Cardiac muscle cell (in vitro differentiated cells and primary cell): ENCODE measurements at regions not wholly inside any gene's neighbourhood (a gene's known extent, or its start where the extent isn't known, plus 50 kb on each side); places are given as distances from the start of the nearest gene placed in this dataset.
A peak's percentile ranks its signal among the peaks of the same experiment; 100 is the strongest.

Experiments
- DNase-seq, 2 donors: peaks; one replicate each; pipeline versions ENCODE4 v3.0.0 to v3.0.0-alpha.2; 2010 to 2017; ENCODE audit warnings: low read depth in 1 of 2, low spot score in 1 of 2
- H3K27ac ChIP-seq: fragments of 200-600 bp; sonication (generic); 2 replicates; pipeline ENCODE4 v1.5.1; 2016
- H3K27me3 ChIP-seq: fragments of 200-600 bp; sonication (generic); 2 replicates; pipeline ENCODE4 v1.6.0; 2016; ENCODE audit warnings: control low read depth
- H3K36me3 ChIP-seq: fragments of 200-600 bp; sonication (generic); 2 replicates; pipeline ENCODE4 v1.5.1; 2016; ENCODE audit warnings: control low read depth
- H3K4me1 ChIP-seq: fragments of 200-600 bp; sonication (generic); 2 replicates; pipeline ENCODE4 v1.8.1; 2017; ENCODE audit warnings: low read depth, mild to moderate bottlenecking, mixed run types
- H3K4me3 ChIP-seq: fragments of 200-600 bp; sonication (generic); 2 replicates; pipeline ENCODE4 v1.5.1; 2016; ENCODE audit warnings: mild to moderate bottlenecking
- H3K9me3 ChIP-seq: fragments of 200-600 bp; sonication (generic); 2 replicates; pipeline ENCODE4 v1.5.1; 2017; ENCODE audit warnings: low read depth, mild to moderate bottlenecking, control low read depth
- TF ChIP-seq, protein P1 (sequence below): IDR thresholded peaks from 2 replicates; pipeline ENCODE4 v1.5.1; 2012; ENCODE audit warnings: low read depth, mild to moderate bottlenecking, low read length

GRCh38 chr4:56217343-56217890 is 169.9 kb downstream of the AASDH start:
- Histone ChIP-seq H3K36me3 (no peaks in the 10 kb centered on the region), H3K4me3 (no peak overlapping the region), H3K27ac (no peak overlapping the region), H3K4me1 (no peaks in the 10 kb centered on the region), H3K9me3 (no peaks in the 10 kb centered on the region), H3K27me3 (no peaks in the 10 kb centered on the region)
- TF ChIP-seq, protein P1, sequence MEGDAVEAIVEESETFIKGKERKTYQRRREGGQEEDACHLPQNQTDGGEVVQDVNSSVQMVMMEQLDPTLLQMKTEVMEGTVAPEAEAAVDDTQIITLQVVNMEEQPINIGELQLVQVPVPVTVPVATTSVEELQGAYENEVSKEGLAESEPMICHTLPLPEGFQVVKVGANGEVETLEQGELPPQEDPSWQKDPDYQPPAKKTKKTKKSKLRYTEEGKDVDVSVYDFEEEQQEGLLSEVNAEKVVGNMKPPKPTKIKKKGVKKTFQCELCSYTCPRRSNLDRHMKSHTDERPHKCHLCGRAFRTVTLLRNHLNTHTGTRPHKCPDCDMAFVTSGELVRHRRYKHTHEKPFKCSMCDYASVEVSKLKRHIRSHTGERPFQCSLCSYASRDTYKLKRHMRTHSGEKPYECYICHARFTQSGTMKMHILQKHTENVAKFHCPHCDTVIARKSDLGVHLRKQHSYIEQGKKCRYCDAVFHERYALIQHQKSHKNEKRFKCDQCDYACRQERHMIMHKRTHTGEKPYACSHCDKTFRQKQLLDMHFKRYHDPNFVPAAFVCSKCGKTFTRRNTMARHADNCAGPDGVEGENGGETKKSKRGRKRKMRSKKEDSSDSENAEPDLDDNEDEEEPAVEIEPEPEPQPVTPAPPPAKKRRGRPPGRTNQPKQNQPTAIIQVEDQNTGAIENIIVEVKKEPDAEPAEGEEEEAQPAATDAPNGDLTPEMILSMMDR: no peak
- DNase-seq: no peak

DNA sequence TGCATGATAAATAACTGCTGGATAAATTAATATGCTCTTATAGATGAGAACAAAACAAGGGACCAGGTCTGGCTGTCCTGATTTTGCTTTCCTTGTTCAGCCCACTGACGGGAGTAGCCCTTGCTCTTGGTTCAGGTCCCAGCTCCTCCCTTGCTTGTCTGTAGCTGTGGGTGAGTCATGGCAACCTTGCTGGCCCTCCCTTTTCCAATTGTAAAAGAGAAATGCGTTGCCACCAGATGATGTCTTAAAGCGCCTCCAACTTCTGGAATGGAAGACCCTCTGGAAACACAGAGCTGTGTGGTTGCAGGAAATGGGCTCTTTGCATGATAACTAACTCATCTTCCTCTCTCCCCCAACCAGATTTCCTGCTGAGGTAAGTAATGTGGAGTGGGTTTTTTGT is 171.4 kb downstream of the AASDH start:
- no peaks in the 10 kb centered on the region for H3K36me3 ChIP-seq
- no peaks in the 10 kb centered on the region for H3K4me1 ChIP-seq
- peak in 1 of 2 donors; percentile 81 for DNase-seq
- no peaks in the 10 kb centered on the region for H3K27me3 ChIP-seq
- H3K4me3 ChIP-seq: no peak overlapping the region
- no peaks in the 10 kb centered on the region for H3K9me3 ChIP-seq
- H3K27ac ChIP-seq: no peak overlapping the region
- TF ChIP-seq, protein P1: no peak

GRCh38 chr4:56215141-56215783 is 172.0 kb downstream of the AASDH start:
- TF ChIP-seq, protein P1: no peak
- Histone ChIP-seq H3K27ac (no peak overlapping the region), H3K4me1 (no peaks in the 10 kb centered on the region), H3K4me3 (no peak overlapping the region), H3K9me3 (no peaks in the 10 kb centered on the region), H3K36me3 (no peaks in the 10 kb centered on the region), H3K27me3 (no peaks in the 10 kb centered on the region)
- no peak for DNase-seq

GRCh38 chr4:56213543-56213942 is 173.7 kb downstream of the AASDH start:
- Histone ChIP-seq H3K4me3 (no peak overlapping the region), H3K27ac (no peak overlapping the region), H3K27me3 (no peaks in the 10 kb centered on the region), H3K36me3 (no peaks in the 10 kb centered on the region), H3K4me1 (no peaks in the 10 kb centered on the region), H3K9me3 (no peaks in the 10 kb centered on the region)
- TF ChIP-seq, protein P1: no peak
- DNase-seq: no peak

DNA sequence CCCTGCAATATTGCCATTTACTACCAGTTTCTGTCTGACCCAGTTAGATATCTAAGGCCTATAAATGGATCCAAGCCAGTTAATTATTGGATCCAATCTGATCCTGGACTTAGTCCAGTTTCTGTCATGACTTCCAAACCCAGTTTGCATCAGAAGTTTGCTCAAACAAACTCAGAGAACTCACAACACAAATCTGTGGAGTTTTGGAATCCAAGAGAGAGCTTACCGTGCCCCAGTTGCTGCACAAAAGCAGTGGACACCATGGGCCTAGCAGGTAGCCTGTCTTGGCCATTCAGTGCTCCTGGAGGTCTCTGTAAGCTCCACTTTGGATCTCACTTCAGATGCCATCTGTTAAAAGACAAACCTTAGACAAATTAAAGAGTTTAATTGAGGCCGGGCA is 174.5 kb downstream of the AASDH start:
- no peaks in the 10 kb centered on the region for H3K27me3 ChIP-seq
- no peaks in the 10 kb centered on the region for H3K36me3 ChIP-seq
- H3K4me1 ChIP-seq: no peaks in the 10 kb centered on the region
- no peak for DNase-seq
- H3K9me3 ChIP-seq: no peaks in the 10 kb centered on the region
- H3K27ac ChIP-seq: no peak overlapping the region
- TF ChIP-seq, protein P1: no peak
- H3K4me3 ChIP-seq: no peak overlapping the region

DNA sequence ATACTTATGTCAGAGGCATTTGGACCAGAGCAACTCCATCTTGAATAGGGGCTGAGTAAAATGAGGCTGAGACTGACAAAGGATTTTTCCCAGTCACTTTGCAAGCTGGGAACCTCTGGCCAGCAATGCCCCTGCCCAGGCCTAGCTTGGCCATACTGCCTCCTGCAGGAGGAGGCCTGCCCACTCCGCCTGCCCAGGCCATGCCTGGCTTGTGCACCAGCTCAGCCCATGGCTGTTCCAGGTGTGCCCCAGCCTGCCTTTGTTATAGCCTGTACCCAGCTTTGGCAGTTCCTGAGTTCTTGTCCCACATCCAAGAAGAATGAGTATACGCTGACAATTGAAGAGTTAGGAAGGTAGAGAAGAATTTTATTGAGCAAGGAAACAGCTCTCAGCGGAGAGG is 176.1 kb downstream of the AASDH start:
- TF ChIP-seq, protein P1: no peak
- H3K4me3 ChIP-seq: no peak overlapping the region

More for the DNA sequence above, 176.1 kb downstream of the AASDH start:
- no peaks in the 10 kb centered on the region for H3K4me1 ChIP-seq
- DNase-seq: no peak
- H3K27ac ChIP-seq: no peak overlapping the region
- H3K27me3 ChIP-seq: no peaks in the 10 kb centered on the region
- no peaks in the 10 kb centered on the region for H3K9me3 ChIP-seq
- no peaks in the 10 kb centered on the region for H3K36me3 ChIP-seq
